GM12891 (cell line): ENCODE measurements at regions not wholly inside any gene's neighbourhood (a gene's known extent, or its start where the extent isn't known, plus 50 kb on each side); places are given as distances from the start of the nearest gene placed in this dataset.

Source experiments
- POLR2A ChIP-seq: IDR thresholded peaks from 2 replicates; pipeline ENCODE4 v1.6.1; 2011; ENCODE audit warnings: low read depth, low read length, control low read depth
- POLR2AphosphoS5 ChIP-seq: IDR thresholded peaks from 2 replicates; pipeline ENCODE4 v1.6.1; 2011; ENCODE audit warnings: low read depth, low read length, control low read depth
- SPI1 ChIP-seq: IDR thresholded peaks from 2 replicates; pipeline ENCODE4 v1.6.1; 2011; ENCODE audit warnings: low read depth, low read length, control low read depth
- TAF1 ChIP-seq: IDR thresholded peaks from 2 replicates; pipeline ENCODE4 v1.6.1; 2011; ENCODE audit warnings: low read depth, low read length, control low read depth

GRCh38 chr3:70647094-70647493 is 334.7 kb upstream of the MDFIC2 start:
- no peak for TF ChIP-seq TAF1
- TF ChIP-seq POLR2A, result no peak
- no peak for TF ChIP-seq POLR2AphosphoS5
- no peak for TF ChIP-seq SPI1
